ENCODE measurements at regions not wholly inside any gene's neighbourhood (a gene's known extent, or its start where the extent isn't known, plus 50 kb on each side); places are given as distances from the start of the nearest gene placed in this dataset.
"Not testable (repeated sequence)": the region's sequence is repeated elsewhere in the genome, so short reads cannot be mapped to it uniquely, and the experiment has no call there.

GRCh38 chrX:65586491-65586890 lies 51.9 kb upstream of the LAS1L start:
- TF ChIP-seq CTCF (IDR thresholded peaks at IDR 0.05): no peak
- intact Hi-C loops (cut with DNase I; ENCODE audit: low total_unique reads): no loop called here

GRCh38 chrX:65585226-65585625 lies 50.6 kb upstream of the LAS1L start:
- peaks cover 0 to 15% (median 7%) of the 10 kb centered on the region in 4 donors for H3K4me1 ChIP-seq
- intact Hi-C loops (cut with DNase I; ENCODE audit: low total_unique reads); H3K4me3 ChIP-seq; H3K27ac ChIP-seq; DNase-seq; H3K36me3 ChIP-seq; H3K27me3 ChIP-seq; H3K9me3 ChIP-seq: not testable (repeated sequence)

More at GRCh38 chrX:65586491-65586890, 51.9 kb upstream of the LAS1L start:
- H3K9me3 ChIP-seq: no peaks in the 10 kb centered on the region
- H3K4me3 ChIP-seq: no peak overlapping the region
- no peak for DNase-seq
- H3K4me1 ChIP-seq: peaks cover 0 to 15% (median 7%) of the 10 kb centered on the region in 4 donors
- no peaks in the 10 kb centered on the region for H3K27me3 ChIP-seq
- no peaks in the 10 kb centered on the region for H3K36me3 ChIP-seq
- no peak overlapping the region for H3K27ac ChIP-seq
